NCI-H82 (cell line): ENCODE measurements at regions not wholly inside any gene's neighbourhood (a gene's known extent, or its start where the extent isn't known, plus 50 kb on each side); places are given as distances from the start of the nearest gene placed in this dataset.

Experiments
- DNase-seq: peaks from one replicate; lab custom pipeline; 2025; lab: John Stamatoyannopoulos, UW

DNA sequence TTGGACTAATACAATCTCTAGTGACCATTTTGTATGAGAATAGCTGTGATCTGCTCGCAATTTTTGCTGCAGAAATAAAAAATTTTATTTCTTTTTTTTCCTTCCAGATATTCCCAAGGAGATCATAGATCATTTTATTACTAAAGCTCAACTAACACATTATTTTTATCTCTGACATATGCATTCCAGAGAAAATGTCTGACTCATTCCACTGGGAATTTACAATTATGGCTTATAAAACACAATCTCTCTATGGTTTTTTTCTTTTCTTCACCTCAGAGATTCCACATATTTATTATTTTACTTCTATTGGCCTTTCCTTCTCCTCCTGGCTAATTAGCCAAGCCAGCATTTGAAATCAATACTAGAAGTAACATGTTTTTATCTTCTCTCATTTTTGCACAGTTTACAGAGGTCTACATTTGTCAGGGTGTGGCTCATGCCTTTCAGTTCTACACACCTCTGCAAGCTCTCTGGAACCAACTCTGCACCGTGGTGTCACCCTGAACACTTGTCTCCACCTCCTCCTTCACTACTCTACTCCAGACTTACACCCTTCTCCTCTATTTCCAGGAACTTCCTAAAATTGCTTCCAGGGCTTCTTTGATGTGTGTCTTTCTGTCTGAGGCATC is 59.8 kb upstream of the GPM6A start:
- DNase-seq = no peak

DNA sequence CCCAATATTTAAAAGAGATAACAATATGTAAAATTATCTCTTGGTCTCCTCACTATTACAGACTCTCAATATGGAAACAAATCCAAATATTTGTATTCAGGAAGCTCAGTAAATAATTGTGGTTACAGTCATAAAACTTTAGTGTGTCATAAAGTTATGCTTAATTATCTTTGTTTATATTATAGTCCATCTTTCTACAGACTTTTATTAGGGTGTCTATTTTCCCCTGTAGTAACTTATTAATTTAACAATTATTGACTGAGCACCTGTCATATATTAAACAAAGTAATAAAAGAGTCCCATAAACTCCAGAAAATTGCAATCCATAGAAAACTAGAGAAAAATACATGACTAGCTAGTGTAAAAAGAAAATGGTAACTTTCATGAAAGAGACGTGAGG is 61.6 kb upstream of the GPM6A start:
- DNase-seq = no peak

GRCh38 chr4:175874306-175874705 is 62.2 kb upstream of the GPM6A start:
- peak; percentile 15 for DNase-seq

DNA sequence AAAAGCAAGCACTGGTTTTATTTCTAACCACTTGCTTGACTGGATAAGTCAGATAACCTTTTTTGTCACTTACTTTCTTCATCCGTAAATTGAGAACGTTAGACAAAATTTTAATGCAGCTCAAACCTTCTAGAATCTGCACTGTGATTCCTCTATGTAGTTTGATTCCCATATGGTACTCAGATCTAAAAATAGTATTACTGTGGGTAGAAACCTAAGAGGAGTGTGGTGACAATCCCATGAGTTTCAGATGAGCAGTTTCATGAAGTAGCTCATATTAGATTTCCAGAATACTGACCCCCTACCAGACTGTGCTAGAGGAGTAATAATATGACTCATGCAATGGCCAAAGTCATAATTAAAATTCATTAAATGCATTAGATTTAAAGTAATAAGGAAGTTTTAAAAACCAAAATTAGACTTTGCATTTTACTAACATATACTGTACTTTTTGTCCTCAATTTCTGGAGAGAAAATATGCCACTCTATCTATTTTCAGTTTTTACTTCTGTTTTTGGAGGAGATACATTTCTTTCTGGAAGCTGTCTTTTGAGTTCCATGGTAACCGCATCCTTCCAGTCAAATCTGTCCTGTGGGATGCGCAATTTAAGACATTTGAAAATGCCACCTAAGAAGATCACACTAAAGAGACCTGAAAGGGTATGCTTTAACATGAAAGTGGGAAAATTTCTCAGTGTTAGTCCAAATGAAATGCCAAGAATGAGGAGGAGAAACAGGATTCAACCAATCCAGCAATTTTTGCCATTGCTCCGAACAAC is 64.1 kb upstream of the GPM6A start:
- DNase-seq = no peak

DNA sequence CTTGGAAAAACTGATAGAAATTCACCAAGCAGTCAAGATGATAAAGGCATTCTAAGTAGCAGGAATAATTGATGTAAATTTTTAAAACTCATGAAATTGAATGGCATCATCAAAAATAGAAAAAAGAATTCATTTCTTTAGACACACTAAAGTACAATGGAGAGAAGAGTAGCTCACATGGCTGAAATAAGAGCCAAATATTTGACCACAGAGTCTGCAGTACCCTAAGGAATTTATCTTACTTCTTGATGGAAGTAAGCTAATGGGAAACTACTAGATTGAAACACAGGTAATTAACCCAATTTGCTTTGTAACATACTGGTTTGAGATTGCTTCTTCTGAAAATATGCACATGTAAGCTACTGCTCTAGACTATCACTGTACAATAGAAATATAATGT is 70.8 kb upstream of the GPM6A start:
- DNase-seq = no peak

- no peak for DNase-seq
Measured at GRCh38 chr4:175884048-175884447, 72.0 kb upstream of the GPM6A start.

DNA sequence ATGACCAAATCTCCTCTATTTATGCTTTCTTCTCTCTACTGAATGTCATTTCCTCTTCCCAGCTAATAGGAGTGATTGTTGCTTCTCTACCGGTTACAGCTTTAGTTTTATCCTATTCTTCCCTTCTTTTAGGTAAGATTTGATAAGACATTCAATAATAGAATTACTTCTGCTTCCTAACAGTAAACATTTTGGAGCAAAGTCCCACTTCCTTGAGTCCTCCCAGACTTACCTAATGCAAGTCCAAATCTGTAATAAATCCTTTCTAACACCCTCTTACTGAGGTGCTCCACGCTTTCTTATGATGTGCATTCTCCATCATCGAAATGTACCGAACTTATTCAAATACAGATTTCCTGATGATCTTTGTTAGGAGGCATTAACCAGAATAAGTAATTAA is 79.2 kb upstream of the GPM6A start:
- DNase-seq = no peak

DNA sequence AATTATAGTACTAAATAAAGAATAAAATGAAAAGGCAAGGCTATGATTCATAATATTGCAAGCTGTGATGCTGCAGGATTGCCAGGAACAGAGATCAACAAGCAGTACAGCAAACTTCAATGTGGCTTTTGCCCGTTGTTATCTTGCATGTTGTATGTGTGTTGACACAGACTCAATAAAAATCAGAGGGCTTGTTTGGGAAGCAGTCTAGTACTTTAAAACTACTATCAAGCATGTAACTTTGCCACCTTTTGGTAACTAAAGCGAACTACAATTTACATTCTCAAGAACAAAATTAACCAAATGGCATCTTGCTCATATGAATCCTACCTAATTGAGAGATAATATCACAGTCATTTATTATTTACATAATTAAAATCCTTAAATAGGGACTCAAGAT is 79.8 kb upstream of the GPM6A start:
- peak; percentile 44 for DNase-seq

- no peak for DNase-seq
Measured at GRCh38 chr4:175905925-175906324, 93.9 kb upstream of the GPM6A start.

- DNase-seq = no peak
Measured at GRCh38 chr4:175906384-175906783, 94.3 kb upstream of the GPM6A start.

- no peak for DNase-seq
Measured at GRCh38 chr4:175910700-175911099, 98.6 kb upstream of the GPM6A start.

GRCh38 chr4:175916626-175917351 is 104.7 kb upstream of the GPM6A start:
- peak; percentile 90 for DNase-seq

DNA sequence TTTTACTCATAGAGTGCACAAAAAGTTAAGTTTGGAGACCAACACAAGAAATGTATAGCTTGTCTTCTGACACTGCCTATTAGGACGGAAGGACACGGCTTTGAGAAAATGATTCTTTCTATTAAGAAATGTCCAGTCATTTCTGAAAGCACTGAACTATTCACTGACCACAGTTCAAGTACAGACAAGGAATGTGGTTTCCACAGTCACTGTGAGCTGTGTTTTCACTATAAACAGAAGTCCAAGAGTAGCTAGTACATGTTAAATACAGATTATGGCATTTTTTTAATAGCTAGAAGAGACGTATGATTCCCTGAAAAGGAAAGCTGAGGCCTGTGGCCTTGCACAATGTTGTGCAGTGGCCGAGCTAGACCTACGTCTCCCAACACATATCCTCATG is 115.1 kb upstream of the GPM6A start:
- no peak for DNase-seq

- DNase-seq = no peak
Measured at GRCh38 chr4:175929441-175929840, 117.4 kb upstream of the GPM6A start.

- DNase-seq = no peak
Measured at GRCh38 chr4:175929932-175930331, 117.9 kb upstream of the GPM6A start.

GRCh38 chr4:175930471-175930870 is 118.4 kb upstream of the GPM6A start:
- DNase-seq = no peak

- DNase-seq = peak; percentile 36
Measured at GRCh38 chr4:175932116-175932515, 120.1 kb upstream of the GPM6A start.

DNA sequence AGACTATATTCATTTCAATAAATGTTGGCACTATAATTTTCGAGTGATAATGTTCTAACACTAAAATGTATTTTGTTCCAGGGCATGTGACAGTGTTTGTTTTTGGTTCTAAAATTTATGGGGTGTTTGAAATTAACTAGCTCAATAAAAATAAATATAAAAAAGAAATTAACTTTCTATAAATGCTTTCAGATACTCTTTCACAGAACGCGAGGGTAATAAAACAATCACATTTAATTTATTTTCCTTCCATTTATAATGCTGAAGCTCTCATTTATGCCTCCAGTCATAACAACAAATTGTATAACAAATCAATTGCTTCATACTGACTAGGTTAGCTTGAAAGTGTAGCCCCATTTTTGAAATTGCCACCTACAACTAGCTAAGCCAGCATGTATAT is 122.4 kb upstream of the GPM6A start:
- no peak for DNase-seq

- no peak for DNase-seq
Measured at GRCh38 chr4:175935016-175935661, 123.1 kb upstream of the GPM6A start.

DNA sequence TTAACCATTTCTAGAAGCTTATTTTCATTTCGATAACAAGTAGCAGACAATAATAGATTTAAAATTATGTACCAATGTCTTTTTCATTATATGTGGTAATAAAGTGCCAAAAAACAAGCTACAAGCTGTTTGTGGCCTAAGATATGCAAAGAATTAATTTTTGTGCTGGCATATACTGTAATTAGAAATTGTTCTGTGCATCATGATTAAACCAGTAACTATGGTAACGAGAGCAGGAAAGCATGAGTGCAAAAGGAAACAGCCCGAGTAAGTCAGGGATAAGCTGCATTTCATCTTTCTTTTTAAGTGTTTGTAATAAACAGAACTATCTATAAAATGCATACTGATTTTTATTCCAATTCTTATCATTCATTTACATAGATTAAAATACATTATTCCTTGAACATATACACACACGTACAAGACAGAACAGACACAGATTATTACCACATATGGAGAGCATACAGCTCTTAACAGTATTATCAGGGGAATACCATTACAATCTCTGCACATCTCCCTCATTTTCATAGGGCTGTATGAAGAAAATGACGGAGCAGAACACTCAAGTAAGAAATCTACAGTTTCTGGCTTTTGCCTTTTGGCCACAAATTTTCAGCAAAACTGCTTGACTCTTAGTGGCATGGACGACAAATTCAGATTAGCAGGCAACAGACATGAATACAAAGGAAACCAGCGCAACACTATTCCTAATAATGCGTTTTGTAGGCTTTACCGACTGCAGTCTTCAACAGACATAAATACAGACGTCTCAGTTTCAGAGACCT is 121.3 kb upstream of the WDR17 start:
- DNase-seq = no peak

DNA sequence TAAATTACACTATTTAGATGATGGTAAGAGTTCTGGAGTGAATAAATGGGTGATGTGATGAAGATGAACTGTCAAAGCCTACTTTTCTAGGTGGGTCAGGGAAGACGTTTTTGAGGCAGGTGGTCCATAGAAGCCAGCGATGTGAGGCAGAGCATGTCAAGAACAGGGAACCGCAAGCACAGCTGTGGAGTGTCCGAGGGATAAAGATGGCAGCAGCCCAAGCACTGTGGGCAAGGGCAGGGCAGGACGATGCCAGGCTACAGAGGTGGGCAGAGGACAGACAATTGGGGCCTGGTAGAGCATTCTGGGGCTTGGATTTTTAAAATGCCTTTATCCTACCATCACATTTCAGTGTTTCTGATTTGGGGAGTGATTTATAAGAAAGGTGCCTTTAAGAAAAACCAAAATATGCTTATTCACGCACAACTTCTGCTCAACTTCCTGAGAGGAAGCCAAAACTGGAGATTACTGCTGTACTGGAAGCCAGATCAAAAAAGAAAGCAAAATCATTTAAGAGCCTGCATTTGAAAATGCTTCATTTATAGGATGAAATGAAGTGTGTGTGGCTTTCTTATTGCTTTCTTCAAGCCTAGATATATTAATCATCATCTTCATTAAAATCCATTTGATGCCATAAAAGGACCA is 119.0 kb upstream of the WDR17 start:
- no peak for DNase-seq
